OCI-LY1 (cell line): ENCODE measurements at regions not wholly inside any gene's neighbourhood (a gene's known extent, or its start where the extent isn't known, plus 50 kb on each side); places are given as distances from the start of the nearest gene placed in this dataset.

Experiments used
- EZH2 ChIP-seq: fragments of 200-600 bp; sonication (generic), shearing (Covaris generic); IDR thresholded peaks from 2 replicates; pipeline ENCODE4 v1.8.0; 2017; ENCODE audit warnings: borderline replicate concordance, mixed run types, mild to moderate bottlenecking, antibody characterized with exemption, low read length, moderate library complexity, mixed read lengths
- TF ChIP-seq, protein P1 (sequence below): fragments of 200-600 bp; sonication (generic), shearing (Covaris generic); IDR thresholded peaks from 2 replicates; pipeline ENCODE4 v1.5.1; 2017; ENCODE audit warnings: mild to moderate bottlenecking, antibody characterized with exemption, low read length, moderate library complexity, mixed read lengths

DNA sequence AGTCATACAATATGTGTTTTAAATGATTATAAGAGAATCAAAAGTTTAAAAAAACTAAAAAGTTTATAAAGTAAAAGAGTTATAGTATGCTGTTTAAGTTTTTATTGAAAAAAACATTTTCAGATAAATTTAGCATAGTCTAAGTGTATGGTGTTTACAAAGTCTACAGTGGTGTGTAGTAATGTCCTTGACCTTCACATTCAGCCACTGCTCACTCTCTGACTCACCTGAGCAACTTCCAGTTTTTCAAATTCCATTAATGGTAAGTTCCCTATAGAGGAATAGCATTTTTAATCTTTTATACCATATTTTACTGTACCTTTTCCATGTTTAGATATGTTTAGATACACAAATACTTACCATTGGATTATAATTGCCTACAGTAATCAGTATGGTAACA lies 842.4 kb upstream of the KLHL1 start:
- TF ChIP-seq, protein P1, sequence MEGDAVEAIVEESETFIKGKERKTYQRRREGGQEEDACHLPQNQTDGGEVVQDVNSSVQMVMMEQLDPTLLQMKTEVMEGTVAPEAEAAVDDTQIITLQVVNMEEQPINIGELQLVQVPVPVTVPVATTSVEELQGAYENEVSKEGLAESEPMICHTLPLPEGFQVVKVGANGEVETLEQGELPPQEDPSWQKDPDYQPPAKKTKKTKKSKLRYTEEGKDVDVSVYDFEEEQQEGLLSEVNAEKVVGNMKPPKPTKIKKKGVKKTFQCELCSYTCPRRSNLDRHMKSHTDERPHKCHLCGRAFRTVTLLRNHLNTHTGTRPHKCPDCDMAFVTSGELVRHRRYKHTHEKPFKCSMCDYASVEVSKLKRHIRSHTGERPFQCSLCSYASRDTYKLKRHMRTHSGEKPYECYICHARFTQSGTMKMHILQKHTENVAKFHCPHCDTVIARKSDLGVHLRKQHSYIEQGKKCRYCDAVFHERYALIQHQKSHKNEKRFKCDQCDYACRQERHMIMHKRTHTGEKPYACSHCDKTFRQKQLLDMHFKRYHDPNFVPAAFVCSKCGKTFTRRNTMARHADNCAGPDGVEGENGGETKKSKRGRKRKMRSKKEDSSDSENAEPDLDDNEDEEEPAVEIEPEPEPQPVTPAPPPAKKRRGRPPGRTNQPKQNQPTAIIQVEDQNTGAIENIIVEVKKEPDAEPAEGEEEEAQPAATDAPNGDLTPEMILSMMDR: no peak
- TF ChIP-seq EZH2: no peak
